Immature natural killer cell (primary cell): ENCODE measurements at regions not wholly inside any gene's neighbourhood (a gene's known extent, or its start where the extent isn't known, plus 50 kb on each side); places are given as distances from the start of the nearest gene placed in this dataset.

Source experiments
- DNase-seq, 3 donors: peaks; one replicate each; pipeline ENCODE4 v3.0.0; 2022; ENCODE audit warnings: mixed read lengths in 1 of 3
- H3K27ac Mint-ChIP-seq, 6 donors: one replicate each; pipeline ENCODE4 v1.8.0; 2020; ENCODE audit warnings: mixed read lengths in 6 of 6, mild to moderate bottlenecking in 5 of 6, inconsistent platforms in 4 of 6, moderate library complexity in 3 of 6
- H3K27me3 Mint-ChIP-seq, 3 donors: one replicate each; pipeline ENCODE4 v1.8.0; 2020 to 2021; ENCODE audit warnings: low read depth in 3 of 3, mild to moderate bottlenecking in 3 of 3, mixed read lengths in 3 of 3, moderate library complexity in 3 of 3, inconsistent platforms in 1 of 3
- H3K36me3 Mint-ChIP-seq, 3 donors: one replicate each; pipeline ENCODE4 v1.8.0; 2020; ENCODE audit warnings: mixed read lengths in 3 of 3, inconsistent platforms in 2 of 3, mild to moderate bottlenecking in 2 of 3
- H3K4me1 Mint-ChIP-seq, 2 donors: one replicate each; pipeline ENCODE4 v1.8.0; 2020; ENCODE audit warnings: inconsistent platforms in 2 of 2, mild to moderate bottlenecking in 2 of 2, mixed read lengths in 2 of 2, moderate library complexity in 1 of 2
- H3K4me3 Mint-ChIP-seq, 5 donors: one replicate each; pipeline ENCODE4 v1.8.0; 2020; ENCODE audit warnings: mild to moderate bottlenecking in 5 of 5, mixed read lengths in 5 of 5, inconsistent platforms in 3 of 5, moderate library complexity in 3 of 5
- H3K9me3 Mint-ChIP-seq, 6 donors: one replicate each; pipeline ENCODE4 v1.8.0; 2020; ENCODE audit warnings: mild to moderate bottlenecking in 6 of 6, mixed read lengths in 6 of 6, inconsistent platforms in 4 of 6, moderate library complexity in 3 of 6

GRCh38 chr11:91904792-91905785 is 319.5 kb upstream of the FAT3 start:
- Mint-ChIP-seq H3K4me1 (no peaks in the 10 kb centered on the region), H3K36me3 (no peaks in the 10 kb centered on the region), H3K27ac (no peak overlapping the region), H3K4me3 (no peak overlapping the region), H3K9me3 (peaks cover 10 to 35% (median 16%) of the 10 kb centered on the region in 6 donors), H3K27me3 (peaks cover 0 to 2% (median 0%) of the 10 kb centered on the region in 3 donors)
- no peak for DNase-seq

- no peak for DNase-seq
- Mint-ChIP-seq H3K9me3 (peaks cover 2 to 26% (median 13%) of the 10 kb centered on the region in 6 donors), H3K4me3 (no peak overlapping the region), H3K27ac (no peak overlapping the region), H3K36me3 (no peaks in the 10 kb centered on the region), H3K27me3 (peaks cover 0 to 2% (median 2%) of the 10 kb centered on the region in 3 donors), H3K4me1 (no peaks in the 10 kb centered on the region)
These were observed 322.3 kb upstream of the FAT3 start for GRCh38 chr11:91902312-91902711.

- Mint-ChIP-seq H3K36me3 (no peaks in the 10 kb centered on the region), H3K4me3 (no peak overlapping the region), H3K27ac (no peak overlapping the region), H3K4me1 (no peaks in the 10 kb centered on the region), H3K27me3 (peaks cover 0 to 2% (median 0%) of the 10 kb centered on the region in 3 donors), H3K9me3 (peaks cover 3 to 39% (median 8%) of the 10 kb centered on the region in 6 donors)
- DNase-seq: no peak
These were observed 344.0 kb upstream of the FAT3 start for GRCh38 chr11:91880660-91881059.

- H3K9me3 Mint-ChIP-seq: peaks cover 2 to 30% (median 7%) of the 10 kb centered on the region in 6 donors
- no peak for DNase-seq
- H3K4me1 Mint-ChIP-seq: no peaks in the 10 kb centered on the region
- H3K27ac Mint-ChIP-seq: no peak overlapping the region
- no peak overlapping the region for H3K4me3 Mint-ChIP-seq
- H3K36me3 Mint-ChIP-seq: no peaks in the 10 kb centered on the region
- H3K27me3 Mint-ChIP-seq: no peaks in the 10 kb centered on the region
These were observed 347.9 kb upstream of the FAT3 start for GRCh38 chr11:91876746-91877145.

GRCh38 chr11:91872243-91872642 is 352.4 kb upstream of the FAT3 start:
- H3K4me1 Mint-ChIP-seq: no peaks in the 10 kb centered on the region
- H3K27me3 Mint-ChIP-seq: peaks cover 0 to 3% (median 0%) of the 10 kb centered on the region in 3 donors
- DNase-seq: no peak
- H3K9me3 Mint-ChIP-seq: peaks cover 4 to 22% (median 10%) of the 10 kb centered on the region in 6 donors
- no peak overlapping the region for H3K27ac Mint-ChIP-seq
- H3K36me3 Mint-ChIP-seq: no peaks in the 10 kb centered on the region
- no peak overlapping the region for H3K4me3 Mint-ChIP-seq

- no peaks in the 10 kb centered on the region for H3K36me3 Mint-ChIP-seq
- H3K27me3 Mint-ChIP-seq: peaks cover 0 to 3% (median 0%) of the 10 kb centered on the region in 3 donors
- no peak overlapping the region for H3K27ac Mint-ChIP-seq
- H3K9me3 Mint-ChIP-seq: peaks cover 4 to 23% (median 12%) of the 10 kb centered on the region in 6 donors
- H3K4me3 Mint-ChIP-seq: no peak overlapping the region
- H3K4me1 Mint-ChIP-seq: no peaks in the 10 kb centered on the region
- DNase-seq: no peak
These were observed 352.8 kb upstream of the FAT3 start for GRCh38 chr11:91871791-91872190.

- Mint-ChIP-seq H3K4me1 (no peaks in the 10 kb centered on the region), H3K27ac (no peak overlapping the region)
These were observed 353.6 kb upstream of the FAT3 start for GRCh38 chr11:91871048-91871447.

GRCh38 chr11:91869686-91870085 is 354.9 kb upstream of the FAT3 start:
- H3K27ac Mint-ChIP-seq: no peak overlapping the region
- no peaks in the 10 kb centered on the region for H3K4me1 Mint-ChIP-seq
- peaks cover 0 to 4% (median 0%) of the 10 kb centered on the region in 3 donors for H3K36me3 Mint-ChIP-seq
- no peak for DNase-seq
- peaks cover 0 to 5% (median 0%) of the 10 kb centered on the region in 3 donors for H3K27me3 Mint-ChIP-seq
- no peak overlapping the region for H3K4me3 Mint-ChIP-seq
- peaks cover 4 to 31% (median 15%) of the 10 kb centered on the region in 6 donors for H3K9me3 Mint-ChIP-seq

More at GRCh38 chr11:91871048-91871447, 353.6 kb upstream of the FAT3 start:
- H3K36me3 Mint-ChIP-seq: no peaks in the 10 kb centered on the region
- no peak for DNase-seq
- H3K27me3 Mint-ChIP-seq: peaks cover 0 to 3% (median 0%) of the 10 kb centered on the region in 3 donors
- peaks cover 4 to 29% (median 13%) of the 10 kb centered on the region in 6 donors for H3K9me3 Mint-ChIP-seq
- H3K4me3 Mint-ChIP-seq: no peak overlapping the region

- no peak for DNase-seq
- Mint-ChIP-seq H3K4me1 (no peaks in the 10 kb centered on the region), H3K27me3 (peaks cover 0 to 6% (median 0%) of the 10 kb centered on the region in 3 donors), H3K9me3 (peaks cover 4 to 32% (median 19%) of the 10 kb centered on the region in 6 donors), H3K4me3 (no peak overlapping the region), H3K27ac (no peak overlapping the region), H3K36me3 (peaks cover 0 to 4% (median 0%) of the 10 kb centered on the region in 3 donors)
These were observed 358.0 kb upstream of the FAT3 start for GRCh38 chr11:91866642-91867041.

GRCh38 chr11:91860661-91861060 is 364.0 kb upstream of the FAT3 start:
- peaks cover 0 to 3% (median 0%) of the 10 kb centered on the region in 3 donors for H3K27me3 Mint-ChIP-seq
- DNase-seq: no peak
- peaks cover 0 to 4% (median 4%) of the 10 kb centered on the region in 3 donors for H3K36me3 Mint-ChIP-seq

GRCh38 chr11:91859666-91860065 is 365.0 kb upstream of the FAT3 start:
- DNase-seq: no peak
- H3K27me3 Mint-ChIP-seq: peaks cover 0 to 1% (median 0%) of the 10 kb centered on the region in 3 donors
- H3K4me1 Mint-ChIP-seq: no peaks in the 10 kb centered on the region
- no peak overlapping the region for H3K4me3 Mint-ChIP-seq
- H3K9me3 Mint-ChIP-seq: peaks cover 0 to 19% (median 12%) of the 10 kb centered on the region in 6 donors
- H3K36me3 Mint-ChIP-seq: peaks cover 0 to 4% (median 0%) of the 10 kb centered on the region in 3 donors
- H3K27ac Mint-ChIP-seq: no peak overlapping the region

More at GRCh38 chr11:91860661-91861060, 364.0 kb upstream of the FAT3 start:
- Mint-ChIP-seq H3K4me3 (no peak overlapping the region), H3K4me1 (no peaks in the 10 kb centered on the region), H3K27ac (no peak overlapping the region), H3K9me3 (peaks cover 0 to 21% (median 11%) of the 10 kb centered on the region in 6 donors)

- no peak for DNase-seq
- Mint-ChIP-seq H3K36me3 (peaks cover 0 to 4% (median 0%) of the 10 kb centered on the region in 3 donors), H3K27me3 (peaks cover 0 to 1% (median 0%) of the 10 kb centered on the region in 3 donors), H3K9me3 (peaks cover 3 to 26% (median 13%) of the 10 kb centered on the region in 6 donors), H3K4me1 (no peaks in the 10 kb centered on the region), H3K4me3 (no peak overlapping the region), H3K27ac (no peak overlapping the region)
These were observed 367.4 kb upstream of the FAT3 start for GRCh38 chr11:91857179-91857578.

GRCh38 chr11:91854780-91855179 is 369.8 kb upstream of the FAT3 start:
- no peak for DNase-seq
- Mint-ChIP-seq H3K9me3 (peaks cover 7 to 38% (median 17%) of the 10 kb centered on the region in 6 donors), H3K4me1 (no peaks in the 10 kb centered on the region), H3K4me3 (no peak overlapping the region), H3K36me3 (no peaks in the 10 kb centered on the region), H3K27ac (no peak overlapping the region), H3K27me3 (peaks cover 0 to 2% (median 1%) of the 10 kb centered on the region in 3 donors)

GRCh38 chr11:91854171-91854570 is 370.4 kb upstream of the FAT3 start:
- Mint-ChIP-seq H3K36me3 (no peaks in the 10 kb centered on the region), H3K4me1 (no peaks in the 10 kb centered on the region), H3K27ac (no peak overlapping the region), H3K4me3 (no peak overlapping the region), H3K9me3 (peaks cover 7 to 40% (median 19%) of the 10 kb centered on the region in 6 donors), H3K27me3 (peaks cover 0 to 2% (median 1%) of the 10 kb centered on the region in 3 donors)
- no peak for DNase-seq
